CD14-positive monocyte (primary cell): ENCODE measurements at regions not wholly inside any gene's neighbourhood (a gene's known extent, or its start where the extent isn't known, plus 50 kb on each side); places are given as distances from the start of the nearest gene placed in this dataset.
A peak's percentile ranks its signal among the peaks of the same experiment; 100 is the strongest.

Source experiments
- DNase-seq, 3 donors: peaks; one replicate each; pipeline ENCODE4 v3.0.0-alpha.2; 2011 to 2022
- H2AFZ ChIP-seq: 2 replicates; pipeline ENCODE4 v1.6.0; 2012; ENCODE audit warnings: mild to moderate bottlenecking, low read depth, low read length, inconsistent platforms; ENCODE audit not compliant: insufficient read depth, poor library complexity, severe bottlenecking
- H3K27ac ChIP-seq, 2 donors: 1 replicate in 1 of 2; 2 replicates in 1 of 2; pipeline ENCODE4 v1.5.1; 2012 to 2013; ENCODE audit warnings: low read length in 2 of 2, control low read depth in 1 of 2, inconsistent platforms in 1 of 2, low read depth in 1 of 2, mild to moderate bottlenecking in 1 of 2
- H3K27me3 ChIP-seq, 2 donors: one replicate each; pipeline versions ENCODE4 v1.6.0 to v1.6.1; 2011 to 2013; ENCODE audit warnings: low read length in 2 of 2; ENCODE audit not compliant: control insufficient read depth in 2 of 2, insufficient read depth in 2 of 2
- H3K36me3 ChIP-seq, 2 donors: replicated peaks in 1 of 2; 1 replicate in 1 of 2; 2 replicates in 1 of 2; pipeline versions ENCODE4 v1.5.1 to v1.6.1; 2012 to 2013; ENCODE audit warnings: low read length in 2 of 2, control low read depth in 1 of 2, inconsistent platforms in 1 of 2, mild to moderate bottlenecking in 1 of 2; ENCODE audit not compliant: insufficient read depth in 2 of 2, control insufficient read depth in 1 of 2
- H3K4me1 ChIP-seq, 2 donors: 1 replicate in 1 of 2; 2 replicates in 1 of 2; pipeline versions ENCODE4 v1.5.1 to v1.6.1; 2012 to 2013; ENCODE audit warnings: low read length in 2 of 2, control low read depth in 1 of 2, inconsistent platforms in 1 of 2, mild to moderate bottlenecking in 1 of 2, moderate library complexity in 1 of 2; ENCODE audit not compliant: insufficient read depth in 2 of 2, control insufficient read depth in 1 of 2
- H3K4me2 ChIP-seq: replicated peaks from 2 replicates; pipeline ENCODE3; 2012; ENCODE audit warnings: low read length, moderate library complexity, mild to moderate bottlenecking; ENCODE audit not compliant: poor library complexity, severe bottlenecking; ENCODE audit errors: extremely low read depth
- H3K4me3 ChIP-seq, 3 experiments: fragments of 200-600 bp in 1 of 3; sonication (generic) in 1 of 3; replicated peaks in 1 of 3; 1 replicate in 2 of 3; 2 replicates in 1 of 3; pipeline ENCODE4 v1.5.1; 2011 to 2013; ENCODE audit warnings: low read length in 3 of 3, mild to moderate bottlenecking in 3 of 3, control low read depth in 2 of 3, low read depth in 2 of 3, inconsistent platforms in 1 of 3, moderate library complexity in 1 of 3
- H3K79me2 ChIP-seq: 2 replicates; pipeline ENCODE4 v1.6.0; 2012; ENCODE audit warnings: mild to moderate bottlenecking, control low read depth, inconsistent platforms, low read length, moderate library complexity; ENCODE audit not compliant: insufficient read depth
- H3K9ac ChIP-seq: 2 replicates; pipeline ENCODE4 v1.6.0; 2017; ENCODE audit warnings: low read length, mild to moderate bottlenecking; ENCODE audit not compliant: insufficient read depth, poor library complexity, severe bottlenecking
- H3K9me3 ChIP-seq, 2 donors: replicated peaks in 1 of 2; 1 replicate in 1 of 2; 2 replicates in 1 of 2; pipeline versions ENCODE4 v1.5.1 to v1.6.1; 2012 to 2013; ENCODE audit warnings: low read length in 2 of 2, control low read depth in 1 of 2; ENCODE audit not compliant: control insufficient read depth in 1 of 2, insufficient read depth in 1 of 2
- H4K20me1 ChIP-seq: 2 replicates; pipeline ENCODE4 v1.6.0; 2012; ENCODE audit warnings: mild to moderate bottlenecking, low read length, control low read depth, moderate library complexity; ENCODE audit not compliant: insufficient read depth
- H3K27ac Mint-ChIP-seq, 7 donors: one replicate each; pipeline ENCODE4 v1.8.0; 2020; ENCODE audit warnings: mild to moderate bottlenecking in 7 of 7, mixed read lengths in 7 of 7, moderate library complexity in 6 of 7, inconsistent platforms in 2 of 7
- H3K27me3 Mint-ChIP-seq, 3 donors: one replicate each; pipeline ENCODE4 v1.8.0; 2021 to 2022; ENCODE audit warnings: low read depth in 3 of 3, mild to moderate bottlenecking in 3 of 3, mixed read lengths in 3 of 3, moderate library complexity in 3 of 3, inconsistent platforms in 1 of 3
- H3K36me3 Mint-ChIP-seq, 2 donors: one replicate each; pipeline ENCODE4 v1.8.0; 2020; ENCODE audit warnings: mixed read lengths in 2 of 2, inconsistent platforms in 1 of 2, mild to moderate bottlenecking in 1 of 2
- H3K4me1 Mint-ChIP-seq: one replicate; pipeline ENCODE4 v1.8.0; 2020; ENCODE audit warnings: mild to moderate bottlenecking, mixed read lengths
- H3K4me3 Mint-ChIP-seq, 2 donors: one replicate each; pipeline ENCODE4 v1.8.0; 2020; ENCODE audit warnings: mild to moderate bottlenecking in 2 of 2, mixed read lengths in 2 of 2, moderate library complexity in 1 of 2
- H3K9me3 Mint-ChIP-seq, 7 donors: one replicate each; pipeline ENCODE4 v1.8.0; 2020 to 2022; ENCODE audit warnings: mixed read lengths in 7 of 7, mild to moderate bottlenecking in 6 of 7, moderate library complexity in 6 of 7, inconsistent platforms in 2 of 7
- CTCF ChIP-seq: fragments of 200-600 bp; IDR thresholded peaks from one replicate; pipeline ENCODE4 v1.8.0; 2022; ENCODE audit warnings: antibody characterized with exemption, mild to moderate bottlenecking
- WGBS: methylation state at CpG from one replicate; pipeline ENCODE4 v1.1.5; 2013; ENCODE audit warnings: missing lambda C conversion rate; ENCODE audit not compliant: insufficient coverage; 5-methylcytosine and 5-hydroxymethylcytosine counted together
- intact Hi-C, 2 donors: fragments of 100-400 bp; cut with micrococcal nuclease; formaldehyde crosslinking; loops; one replicate each; pipeline versions ENCODE4 v1.15.0 to v1.15.1; 2023

- Histone ChIP-seq H4K20me1 (no peaks in the 10 kb centered on the region), H3K9me3 (peaks cover 0 to 15% of the 10 kb centered on the region in 2 donors), H2AFZ (no peak overlapping the region), H3K4me2 (no peak overlapping the region), H3K9ac (no peak overlapping the region), H3K4me1 (no peaks in the 10 kb centered on the region), H3K27ac (no peak overlapping the region), H3K4me3 (no peak overlapping the region), H3K36me3 (no peaks in the 10 kb centered on the region), H3K79me2 (no peaks in the 10 kb centered on the region), H3K27me3 (peaks cover 45 to 49% of the 10 kb centered on the region in 2 donors)
- Mint-ChIP-seq H3K4me1 (peaks cover 2% of the 10 kb centered on the region), H3K27ac (no peak overlapping the region), H3K27me3 (peaks cover 40 to 63% (median 53%) of the 10 kb centered on the region in 3 donors), H3K9me3 (peaks cover 0 to 16% (median 9%) of the 10 kb centered on the region in 7 donors), H3K36me3 (peaks cover 0 to 3% of the 10 kb centered on the region in 2 donors), H3K4me3 (peak overlapping the region in 1 of 2 donors; percentile 30)
- TF ChIP-seq CTCF = no peak
- intact Hi-C loops = no loop called here
- no peak for DNase-seq
- 100% methylated on average over 1 of the region's 2 CpGs for WGBS
Observed at GRCh38 chr15:29972051-29972450, 110.7 kb upstream of the GOLGA8J start.

- Histone ChIP-seq H3K27ac (no peak overlapping the region), H3K9me3 (peaks cover 0 to 15% of the 10 kb centered on the region in 2 donors), H3K4me3 (no peak overlapping the region), H4K20me1 (no peaks in the 10 kb centered on the region), H3K4me1 (no peaks in the 10 kb centered on the region), H3K79me2 (no peaks in the 10 kb centered on the region), H3K36me3 (no peaks in the 10 kb centered on the region), H2AFZ (no peak overlapping the region), H3K4me2 (no peak overlapping the region), H3K27me3 (peaks cover 52 to 56% of the 10 kb centered on the region in 2 donors), H3K9ac (no peak overlapping the region)
- Mint-ChIP-seq H3K27me3 (peaks cover 50 to 72% (median 62%) of the 10 kb centered on the region in 3 donors), H3K4me3 (peak overlapping the region in 1 of 2 donors; percentile 87), H3K9me3 (peaks cover 0 to 14% (median 9%) of the 10 kb centered on the region in 7 donors), H3K4me1 (peaks cover 2% of the 10 kb centered on the region), H3K27ac (no peak overlapping the region), H3K36me3 (peaks cover 0 to 3% of the 10 kb centered on the region in 2 donors)
- 89% methylated on average over 1 of the region's 1 CpG for WGBS
- intact Hi-C loops = no loop called here
- no peak for DNase-seq
- no peak for TF ChIP-seq CTCF
Observed at GRCh38 chr15:29970402-29970695, 112.4 kb upstream of the GOLGA8J start.
